ENCODE measurements at regions not wholly inside any gene's neighbourhood (a gene's known extent, or its start where the extent isn't known, plus 50 kb on each side); places are given as distances from the start of the nearest gene placed in this dataset.

GRCh38 chr18:77677536-77677935 lies 427.9 kb downstream of the GALR1 start:
- Histone ChIP-seq H4K20me1 (ENCODE audit: insufficient read depth, low read length) (no peaks in the 10 kb centered on the region), H3K27me3 (ENCODE audit: insufficient read depth, low read length, poor library complexity) (no peaks in the 10 kb centered on the region), H2AFZ (ENCODE audit: low read depth, low read length) (peak overlapping the region; percentile 33; the same call in 1 of the 2 replicates), H3K27ac (ENCODE audit: low read length) (no peak overlapping the region), H3K9me3 (ENCODE audit: insufficient read depth, low read length, severe bottlenecking) (no peaks in the 10 kb centered on the region), H3K4me3 (ENCODE audit: low read depth in 1 of 2, low read length in 2 of 2) (no peak overlapping the region), H3K4me1 (ENCODE audit: insufficient read depth, low read length) (no peaks in the 10 kb centered on the region), H3K79me2 (ENCODE audit: insufficient read depth, low read length) (no peaks in the 10 kb centered on the region), H3K36me3 (ENCODE audit: insufficient read depth, low read length) (no peaks in the 10 kb centered on the region), H3K4me2 (ENCODE audit: insufficient read depth, low read length) (no peak overlapping the region), H3K9ac (ENCODE audit: low read depth, low read length) (no peak overlapping the region)
- TF ChIP-seq, protein P1, sequence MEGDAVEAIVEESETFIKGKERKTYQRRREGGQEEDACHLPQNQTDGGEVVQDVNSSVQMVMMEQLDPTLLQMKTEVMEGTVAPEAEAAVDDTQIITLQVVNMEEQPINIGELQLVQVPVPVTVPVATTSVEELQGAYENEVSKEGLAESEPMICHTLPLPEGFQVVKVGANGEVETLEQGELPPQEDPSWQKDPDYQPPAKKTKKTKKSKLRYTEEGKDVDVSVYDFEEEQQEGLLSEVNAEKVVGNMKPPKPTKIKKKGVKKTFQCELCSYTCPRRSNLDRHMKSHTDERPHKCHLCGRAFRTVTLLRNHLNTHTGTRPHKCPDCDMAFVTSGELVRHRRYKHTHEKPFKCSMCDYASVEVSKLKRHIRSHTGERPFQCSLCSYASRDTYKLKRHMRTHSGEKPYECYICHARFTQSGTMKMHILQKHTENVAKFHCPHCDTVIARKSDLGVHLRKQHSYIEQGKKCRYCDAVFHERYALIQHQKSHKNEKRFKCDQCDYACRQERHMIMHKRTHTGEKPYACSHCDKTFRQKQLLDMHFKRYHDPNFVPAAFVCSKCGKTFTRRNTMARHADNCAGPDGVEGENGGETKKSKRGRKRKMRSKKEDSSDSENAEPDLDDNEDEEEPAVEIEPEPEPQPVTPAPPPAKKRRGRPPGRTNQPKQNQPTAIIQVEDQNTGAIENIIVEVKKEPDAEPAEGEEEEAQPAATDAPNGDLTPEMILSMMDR (IDR thresholded peaks at IDR 0.05; ENCODE audit: borderline replicate concordance, extremely low read depth, low read length, poor library complexity, severe bottlenecking) = no peak
- TF ChIP-seq EZH2 (IDR thresholded peaks at IDR 0.05; ENCODE audit: borderline replicate concordance, low read depth, low read length, severe bottlenecking) = no peak
- DNase-seq = no peak
- no peak for ATAC-seq (ENCODE audit: insufficient read depth, low read depth)

DNA sequence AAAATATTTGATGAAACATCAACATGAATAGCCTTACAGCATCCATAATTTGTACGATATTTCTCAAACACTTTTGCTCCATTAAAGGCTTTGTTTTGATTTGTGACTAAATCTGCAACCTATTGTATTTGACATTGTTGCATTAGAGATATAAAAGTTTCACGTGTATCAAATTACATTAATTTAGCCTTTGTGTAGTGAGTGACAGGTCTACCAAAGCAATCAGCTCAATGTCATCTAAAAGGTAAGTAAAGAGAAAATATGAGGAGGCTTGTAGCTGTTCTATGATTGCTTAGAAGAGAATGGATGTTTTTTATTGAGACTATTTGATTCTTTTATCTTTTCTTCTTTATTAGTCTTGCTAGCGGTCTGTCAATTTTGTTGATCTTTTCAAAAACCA lies 430.2 kb downstream of the GALR1 start:
- H2AFZ ChIP-seq (ENCODE audit: low read depth, low read length) = no peak overlapping the region
- H3K79me2 ChIP-seq (ENCODE audit: insufficient read depth, low read length) = no peaks in the 10 kb centered on the region
- H3K27ac ChIP-seq (ENCODE audit: low read length) = no peak overlapping the region
- H3K9ac ChIP-seq (ENCODE audit: low read depth, low read length) = no peak overlapping the region
- no peaks in the 10 kb centered on the region for H3K4me1 ChIP-seq (ENCODE audit: insufficient read depth, low read length)
- no peak overlapping the region for H3K4me3 ChIP-seq (ENCODE audit: low read depth in 1 of 2, low read length in 2 of 2)
- H3K9me3 ChIP-seq (ENCODE audit: insufficient read depth, low read length, severe bottlenecking) = no peaks in the 10 kb centered on the region
- DNase-seq = no peak
- H3K4me2 ChIP-seq (ENCODE audit: insufficient read depth, low read length) = no peak overlapping the region
- ATAC-seq (ENCODE audit: insufficient read depth, low read depth) = no peak
- H3K36me3 ChIP-seq (ENCODE audit: insufficient read depth, low read length) = no peaks in the 10 kb centered on the region
- TF ChIP-seq, protein P1 (IDR thresholded peaks at IDR 0.05; ENCODE audit: borderline replicate concordance, extremely low read depth, low read length, poor library complexity, severe bottlenecking) = no peak
- TF ChIP-seq EZH2 (IDR thresholded peaks at IDR 0.05; ENCODE audit: borderline replicate concordance, low read depth, low read length, severe bottlenecking) = no peak
- H3K27me3 ChIP-seq (ENCODE audit: insufficient read depth, low read length, poor library complexity) = no peaks in the 10 kb centered on the region
- no peaks in the 10 kb centered on the region for H4K20me1 ChIP-seq (ENCODE audit: insufficient read depth, low read length)

GRCh38 chr18:77700051-77700450 lies 450.4 kb downstream of the GALR1 start:
- DNase-seq (no peak), ATAC-seq (ENCODE audit: insufficient read depth, low read depth) (no peak)
- H3K9me3 ChIP-seq (ENCODE audit: insufficient read depth, low read length, severe bottlenecking) = no peaks in the 10 kb centered on the region
- H3K4me3 ChIP-seq (ENCODE audit: low read depth in 1 of 2, low read length in 2 of 2) = no peak overlapping the region
- H3K4me1 ChIP-seq (ENCODE audit: insufficient read depth, low read length) = no peaks in the 10 kb centered on the region
- H3K9ac ChIP-seq (ENCODE audit: low read depth, low read length) = no peak overlapping the region
- no peak for TF ChIP-seq EZH2 (IDR thresholded peaks at IDR 0.05; ENCODE audit: borderline replicate concordance, low read depth, low read length, severe bottlenecking)
- TF ChIP-seq, protein P1 (IDR thresholded peaks at IDR 0.05; ENCODE audit: borderline replicate concordance, extremely low read depth, low read length, poor library complexity, severe bottlenecking) = no peak
- no peaks in the 10 kb centered on the region for H3K36me3 ChIP-seq (ENCODE audit: insufficient read depth, low read length)
- no peak overlapping the region for H2AFZ ChIP-seq (ENCODE audit: low read depth, low read length)
- H3K4me2 ChIP-seq (ENCODE audit: insufficient read depth, low read length) = no peak overlapping the region
- H3K27ac ChIP-seq (ENCODE audit: low read length) = no peak overlapping the region
- H4K20me1 ChIP-seq (ENCODE audit: insufficient read depth, low read length) = no peaks in the 10 kb centered on the region
- H3K79me2 ChIP-seq (ENCODE audit: insufficient read depth, low read length) = no peaks in the 10 kb centered on the region
- no peaks in the 10 kb centered on the region for H3K27me3 ChIP-seq (ENCODE audit: insufficient read depth, low read length, poor library complexity)

DNA sequence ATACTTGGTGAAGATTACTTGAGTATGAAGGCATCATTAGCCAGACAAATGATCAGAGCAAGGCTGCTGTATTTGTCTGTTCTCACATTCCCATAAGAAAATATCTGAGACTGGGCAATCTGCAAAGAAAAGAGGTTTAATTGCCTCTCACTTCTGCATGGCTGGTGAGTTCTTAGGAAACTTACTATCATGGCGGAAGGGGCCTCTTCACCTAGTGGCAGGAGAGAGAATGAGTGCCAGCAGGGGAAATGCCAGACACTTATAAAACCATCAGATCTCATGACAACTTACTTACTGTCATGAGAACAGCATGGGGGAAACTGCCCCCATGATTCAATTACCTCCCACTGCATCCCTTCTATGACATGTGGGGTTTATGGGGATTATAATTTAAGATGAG lies 452.3 kb downstream of the GALR1 start:
- H4K20me1 ChIP-seq (ENCODE audit: insufficient read depth, low read length) = no peaks in the 10 kb centered on the region
- TF ChIP-seq, protein P1 (IDR thresholded peaks at IDR 0.05; ENCODE audit: borderline replicate concordance, extremely low read depth, low read length, poor library complexity, severe bottlenecking) = peak; percentile 27
- TF ChIP-seq EZH2 (IDR thresholded peaks at IDR 0.05; ENCODE audit: borderline replicate concordance, low read depth, low read length, severe bottlenecking) = no peak
- DNase-seq = no peak
- H3K4me1 ChIP-seq (ENCODE audit: insufficient read depth, low read length) = no peaks in the 10 kb centered on the region
- H3K27me3 ChIP-seq (ENCODE audit: insufficient read depth, low read length, poor library complexity) = no peaks in the 10 kb centered on the region
- no peak for ATAC-seq (ENCODE audit: insufficient read depth, low read depth)
- no peaks in the 10 kb centered on the region for H3K79me2 ChIP-seq (ENCODE audit: insufficient read depth, low read length)
- H2AFZ ChIP-seq (ENCODE audit: low read depth, low read length) = no peak overlapping the region
- H3K27ac ChIP-seq (ENCODE audit: low read length) = no peak overlapping the region
- no peak overlapping the region for H3K9ac ChIP-seq (ENCODE audit: low read depth, low read length)
- H3K9me3 ChIP-seq (ENCODE audit: insufficient read depth, low read length, severe bottlenecking) = no peaks in the 10 kb centered on the region
- no peak overlapping the region for H3K4me3 ChIP-seq (ENCODE audit: low read depth in 1 of 2, low read length in 2 of 2)
- H3K4me2 ChIP-seq (ENCODE audit: insufficient read depth, low read length) = no peak overlapping the region
- no peaks in the 10 kb centered on the region for H3K36me3 ChIP-seq (ENCODE audit: insufficient read depth, low read length)

All from DND-41 (cell line).